ENCODE measurements at regions not wholly inside any gene's neighbourhood (a gene's known extent, or its start where the extent isn't known, plus 50 kb on each side); places are given as distances from the start of the nearest gene placed in this dataset.
"Not testable (repeated sequence)": the region's sequence is repeated elsewhere in the genome, so short reads cannot be mapped to it uniquely, and the experiment has no call there.

DNA sequence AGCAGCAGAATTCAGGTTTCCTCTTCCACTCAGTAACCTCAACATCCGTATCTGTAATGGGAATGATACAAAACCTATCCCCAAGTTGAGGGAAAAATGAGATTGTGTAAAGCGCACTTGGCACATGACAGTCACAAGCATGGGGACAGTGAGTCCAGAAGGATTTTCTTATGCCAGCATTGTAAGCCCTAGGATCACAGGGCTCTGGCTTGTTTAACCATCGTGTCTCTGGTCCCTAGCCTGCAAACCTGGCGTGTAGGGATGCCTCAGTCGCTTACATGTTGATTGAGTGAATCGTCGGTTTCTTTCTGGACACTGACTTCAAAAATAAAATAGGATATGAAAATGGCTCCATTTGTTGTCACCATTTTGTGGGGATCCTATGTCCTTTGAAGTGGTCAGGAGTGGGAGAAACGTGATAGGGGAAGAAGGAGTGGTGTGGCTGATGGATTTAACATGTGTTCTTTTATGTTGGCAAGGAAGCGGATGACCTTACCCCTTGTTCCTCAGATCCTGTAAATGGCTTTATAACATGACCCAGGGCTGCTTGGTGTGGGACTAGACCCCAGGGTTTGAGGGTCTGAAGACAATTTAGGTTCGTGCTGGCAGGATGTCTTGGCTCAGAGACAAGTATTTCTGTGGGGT is 193.3 kb downstream of the NPIPA7 start:
- FAIRE-seq; H2BK15ac ChIP-seq (ENCODE audit: low read length); H3K23ac ChIP-seq (ENCODE audit: insufficient read length); H2BK5ac ChIP-seq (ENCODE audit: low read depth, low read length); H2BK20ac ChIP-seq (ENCODE audit: low read length); H3K79me1 ChIP-seq (ENCODE audit: low read depth, low read length); CTCF ChIA-PET (ENCODE audit: partially characterized antibody); H3K14ac ChIP-seq (ENCODE audit: insufficient read length); H3K4me1 ChIP-seq (replicated peaks in 1 of 4; ENCODE audit: control insufficient read depth in 3 of 4, insufficient read depth in 4 of 4, low read length in 3 of 4); H3K27ac ChIP-seq (ENCODE audit: low read depth, low read length); H2AFZ ChIP-seq (ENCODE audit: low read length); H4K91ac ChIP-seq (replicated peaks; ENCODE audit: insufficient read length, low read length); H2BK120ac ChIP-seq (replicated peaks; ENCODE audit: low read depth, low read length); H3K4me3 ChIP-seq (ENCODE audit: extremely low read depth in 1 of 4, insufficient read depth in 2 of 4, low read depth in 3 of 4, low read length in 4 of 4); H2BK12ac ChIP-seq (ENCODE audit: low read depth, low read length); H3K27me3 ChIP-seq (replicated peaks in 1 of 4; ENCODE audit: control insufficient read depth in 3 of 4, extremely low read depth in 1 of 4, insufficient read depth in 3 of 4, low read length in 3 of 4); H3K36me3 ChIP-seq (ENCODE audit: control insufficient read depth in 2 of 4, insufficient read depth in 4 of 4, low read length in 3 of 4); H4K20me1 ChIP-seq (replicated peaks in 1 of 2; ENCODE audit: control insufficient read depth in 1 of 2, insufficient read depth in 2 of 2, low read length in 2 of 2); H2AK5ac ChIP-seq (ENCODE audit: low read depth, low read length); H4K8ac ChIP-seq (ENCODE audit: extremely low read depth, insufficient read depth, low read length); H3K4me2 ChIP-seq (ENCODE audit: insufficient read depth in 1 of 2, low read depth in 2 of 2, low read length in 2 of 2); H3K23me2 ChIP-seq (ENCODE audit: low read depth, low read length); H3K18ac ChIP-seq (ENCODE audit: extremely low read depth, low read length); POLR2A ChIA-PET (ENCODE audit: partially characterized antibody); H3K9me3 ChIP-seq (ENCODE audit: insufficient read depth in 2 of 2, low read depth in 1 of 2, low read length in 1 of 2); H3K56ac ChIP-seq (replicated peaks; ENCODE audit: insufficient read length, low read depth, low read length); H3K79me2 ChIP-seq (ENCODE audit: control insufficient read depth in 1 of 2, insufficient read depth in 2 of 2, low read length in 2 of 2); H3K4ac ChIP-seq (replicated peaks; ENCODE audit: insufficient read length, low read depth, low read length); H4K5ac ChIP-seq (ENCODE audit: insufficient read length, low read depth, low read length); H3K9ac ChIP-seq (replicated peaks in 1 of 4; ENCODE audit: extremely low read depth in 1 of 4, low read depth in 3 of 4, low read length in 3 of 4); DNase-seq (ENCODE audit: low read depth in 1 of 2, low spot score in 2 of 2): not testable (repeated sequence)
- 95% methylated on average over 5 of the region's 10 CpGs; no CpG with 5 or more reads in 1 of the 2 experiments for WGBS, 2 experiments (ENCODE audit: extremely low coverage in 1 of 2, insufficient coverage in 1 of 2, insufficient read length in 1 of 2, insufficient replicate concordance in 2 of 2, low coverage in 1 of 2, low lambda C conversion rate in 2 of 2, missing lambda C conversion rate in 1 of 2)

Measured in H1 (cell line).